22Rv1 (cell line): ENCODE measurements at regions not wholly inside any gene's neighbourhood (a gene's known extent, or its start where the extent isn't known, plus 50 kb on each side); places are given as distances from the start of the nearest gene placed in this dataset.
"Not testable (repeated sequence)": the region's sequence is repeated elsewhere in the genome, so short reads cannot be mapped to it uniquely, and the experiment has no call there.

Experiments used
- H3K27ac ChIP-seq: fragments of 450-650 bp; 2 replicates; pipeline ENCODE4 v1.5.1; 2017
- CTCF ChIP-seq: fragments of 450-650 bp; IDR thresholded peaks from 2 replicates; pipeline ENCODE4 v1.5.1; 2017; ENCODE audit warnings: mild to moderate bottlenecking
- ZFX ChIP-seq: fragments of 450-650 bp; IDR thresholded peaks from 2 replicates; pipeline ENCODE4 v1.6.1; 2017; ENCODE audit warnings: antibody characterized with exemption, borderline replicate concordance

- TF ChIP-seq ZFX, result no peak
- 0 out of 2 replicates have a peak, but pooled peaks have one; percentile 7 for TF ChIP-seq CTCF
- no peak overlapping the region for H3K27ac ChIP-seq
Observed at GRCh38 chr6:27753668-27754407, 158.4 kb downstream of the OR2B2 start.

DNA sequence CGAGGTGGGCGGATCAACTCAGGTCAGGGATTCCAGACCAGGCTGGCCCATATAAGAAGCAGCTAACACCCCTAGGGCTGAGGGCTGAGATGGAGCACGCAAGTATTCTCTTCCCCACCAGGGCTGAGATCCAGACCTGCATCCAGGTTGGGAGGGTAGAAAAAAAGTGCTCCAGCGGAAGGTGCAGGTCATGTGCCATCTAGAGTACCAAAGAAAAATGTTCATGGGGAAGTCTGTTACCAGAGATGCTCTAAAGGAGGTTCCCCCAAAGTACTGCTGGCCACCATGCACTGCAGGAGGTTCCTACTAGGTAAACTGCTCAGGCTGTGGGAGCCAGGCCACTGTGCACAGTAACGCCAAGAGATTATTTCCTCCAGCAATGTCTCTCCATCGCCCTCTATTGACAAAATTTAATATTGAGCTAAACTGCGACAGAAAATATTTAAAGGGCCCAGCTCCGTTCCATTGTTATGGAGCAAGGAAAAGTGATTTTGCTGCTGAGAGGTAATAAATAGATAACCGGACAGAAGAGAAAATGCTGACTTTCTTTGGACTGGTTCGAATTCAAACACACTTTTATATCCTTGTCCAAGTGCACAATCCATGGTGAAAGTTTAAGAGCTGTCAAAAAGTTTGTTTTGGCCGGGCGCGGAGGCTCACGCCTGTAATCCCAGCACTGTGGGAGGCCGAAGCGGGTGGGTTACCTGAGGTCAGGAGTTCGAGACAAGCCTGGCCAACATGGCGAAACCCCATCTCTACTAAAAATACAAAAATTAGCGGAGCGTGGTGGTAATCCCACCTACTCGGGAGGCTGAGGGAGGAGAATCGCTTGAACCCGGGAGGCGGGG, 159.9 kb downstream of the OR2B2 start:
- TF ChIP-seq ZFX, result no peak
- TF ChIP-seq CTCF, result peak; percentile 94
- H3K27ac ChIP-seq, result peak overlapping the region; percentile 70

DNA sequence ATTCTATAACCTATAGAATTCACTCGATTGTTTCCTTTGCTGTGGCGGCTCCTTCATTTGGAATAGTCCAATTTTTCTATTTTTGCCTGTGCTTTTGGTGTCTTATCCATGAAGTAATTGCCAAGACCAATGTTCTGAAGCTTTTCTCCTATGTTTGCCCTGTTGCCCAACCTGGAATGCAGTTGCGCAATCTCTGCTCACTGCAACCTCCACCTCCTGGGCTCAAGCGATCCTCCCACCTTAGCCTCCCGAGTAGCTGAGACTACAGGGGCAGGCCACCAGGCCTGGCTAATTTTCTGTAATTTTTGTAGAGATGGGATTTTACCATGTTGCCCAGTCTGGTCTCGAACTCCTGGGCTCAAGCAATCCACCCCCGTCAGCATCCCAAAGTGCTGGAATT, 163.5 kb downstream of the OR2B2 start:
- TF ChIP-seq ZFX (no peak), CTCF (no peak)
- no peak overlapping the region for H3K27ac ChIP-seq

DNA sequence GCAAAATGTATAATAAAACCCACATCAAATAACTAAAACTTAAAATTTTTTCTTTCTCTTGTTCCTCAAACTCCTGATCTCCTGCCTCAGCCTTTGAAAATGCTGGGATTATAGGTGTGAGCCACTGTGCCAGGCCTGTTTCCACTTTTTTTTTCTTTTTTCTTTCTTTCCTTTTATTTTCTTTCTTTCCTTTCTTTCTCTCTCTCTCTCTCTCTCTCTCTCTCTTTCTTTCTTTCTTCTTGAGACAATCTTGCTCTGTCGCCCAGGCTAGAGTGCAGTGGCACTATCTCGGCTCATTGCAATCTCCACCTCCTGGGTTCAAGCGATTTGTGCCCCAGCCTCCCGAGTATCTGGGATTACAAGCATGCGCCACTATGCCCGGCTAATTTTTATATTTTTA, 164.6 kb downstream of the OR2B2 start:
- TF ChIP-seq ZFX (no peak), CTCF (no peak)
- H3K27ac ChIP-seq, result no peak overlapping the region

- not testable (repeated sequence) for H3K27ac ChIP-seq
Observed at GRCh38 chr6:27746860-27747259, 165.3 kb downstream of the OR2B2 start.

GRCh38 chr6:27743787-27744186, 168.4 kb downstream of the OR2B2 start:
- no peak overlapping the region for H3K27ac ChIP-seq
- TF ChIP-seq CTCF (no peak), ZFX (no peak)

DNA sequence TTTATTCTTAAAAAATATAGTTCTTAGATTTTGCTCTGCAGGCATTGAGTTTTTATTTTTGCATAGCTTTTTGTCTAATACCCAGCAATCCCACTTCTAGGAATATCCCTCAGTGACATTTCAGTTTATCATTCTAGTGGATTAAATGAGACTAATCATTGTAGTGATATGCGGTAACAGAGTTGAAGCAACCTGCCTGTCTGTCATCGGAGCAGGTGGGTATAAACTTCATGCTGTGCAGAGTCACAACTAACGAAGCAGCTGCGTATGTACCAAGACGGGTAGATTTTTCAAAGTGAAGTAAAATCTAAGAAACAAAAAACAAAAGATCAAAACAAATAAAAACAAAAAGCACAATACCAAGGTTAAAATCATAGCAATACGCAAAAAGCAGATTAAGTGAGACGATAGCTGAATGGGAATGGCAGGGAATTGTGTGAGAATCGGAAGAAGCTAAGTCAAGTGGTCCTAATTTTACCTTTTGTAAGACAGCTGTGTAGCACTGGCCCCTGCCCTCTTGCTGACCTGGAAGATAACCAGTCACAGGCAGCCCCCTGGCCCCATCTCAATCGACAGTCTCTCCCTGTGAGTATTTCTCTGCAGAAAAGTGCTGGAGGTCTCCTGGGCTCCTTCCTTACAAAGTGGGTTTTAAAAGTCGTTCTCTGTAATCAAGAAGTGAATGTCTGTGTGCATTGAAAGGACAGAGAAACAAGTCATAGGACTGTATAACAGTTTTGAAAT, 169.2 kb downstream of the OR2B2 start:
- TF ChIP-seq CTCF, result no peak
- no peak for TF ChIP-seq ZFX
- H3K27ac ChIP-seq, result no peak overlapping the region

GRCh38 chr6:27739902-27740301, 172.3 kb downstream of the OR2B2 start:
- H3K27ac ChIP-seq, result not testable (repeated sequence)
